Stimulated activated CD8-positive, alpha-beta memory T cell treated with anti-CD3 and anti-CD28 coated beads, Interleukin-2, amount 100 ng/mL, for 48 hours (primary cell): ENCODE measurements at regions not wholly inside any gene's neighbourhood (a gene's known extent, or its start where the extent isn't known, plus 50 kb on each side); places are given as distances from the start of the nearest gene placed in this dataset.
"Not testable (repeated sequence)": the region's sequence is repeated elsewhere in the genome, so short reads cannot be mapped to it uniquely, and the experiment has no call there.

ENCODE experiments used
- DNase-seq, 2 donors: peaks; one replicate each; pipeline ENCODE4 v3.0.0-alpha.2; 2020; ENCODE audit warnings: low read depth in 2 of 2

- DNase-seq: no peak
These were observed 55.4 kb upstream of the GRPR start for GRCh38 chrX:16067886-16068515.

- no peak for DNase-seq
These were observed 59.4 kb upstream of the GRPR start for GRCh38 chrX:16063921-16064320.

GRCh38 chrX:16063141-16063540, 60.2 kb upstream of the GRPR start:
- no peak for DNase-seq

- no peak for DNase-seq
These were observed 62.1 kb upstream of the GRPR start for GRCh38 chrX:16061296-16061695.

- DNase-seq: no peak
These were observed 63.1 kb upstream of the GRPR start for GRCh38 chrX:16060252-16060651.

GRCh38 chrX:16049126-16049525, 74.2 kb upstream of the GRPR start:
- not testable (repeated sequence) for DNase-seq

- no peak for DNase-seq
These were observed 80.4 kb upstream of the GRPR start for GRCh38 chrX:16042980-16043379.

GRCh38 chrX:16039834-16040233, 83.5 kb upstream of the GRPR start:
- DNase-seq: no peak

GRCh38 chrX:16039363-16039762, 84.0 kb upstream of the GRPR start:
- DNase-seq: no peak

- DNase-seq: no peak
These were observed 90.0 kb upstream of the GRPR start for GRCh38 chrX:16033331-16033730.

GRCh38 chrX:16028576-16028975, 94.8 kb upstream of the GRPR start:
- DNase-seq: no peak

- no peak for DNase-seq
These were observed 99.3 kb upstream of the GRPR start for GRCh38 chrX:16023790-16024734.

GRCh38 chrX:16022580-16023200, 100.7 kb upstream of the GRPR start:
- DNase-seq: no peak

- DNase-seq: no peak
These were observed 105.1 kb upstream of the GRPR start for GRCh38 chrX:16018291-16018690.

- no peak for DNase-seq
These were observed 109.2 kb upstream of the GRPR start for GRCh38 chrX:16014171-16014570.

GRCh38 chrX:16012250-16012649, 111.1 kb upstream of the GRPR start:
- DNase-seq: no peak

- DNase-seq: no peak
These were observed 117.4 kb upstream of the GRPR start for GRCh38 chrX:16005917-16006316.

- no peak for DNase-seq
These were observed 121.2 kb upstream of the GRPR start for GRCh38 chrX:16002185-16002584.

- DNase-seq: no peak
These were observed 125.0 kb upstream of the GRPR start for GRCh38 chrX:15998350-15998749.

GRCh38 chrX:15989716-15990115, 133.6 kb upstream of the GRPR start:
- no peak for DNase-seq

- no peak for DNase-seq
These were observed 134.3 kb upstream of the AP1S2 start for GRCh38 chrX:15988661-15989603.

GRCh38 chrX:15985937-15986336, 131.3 kb upstream of the AP1S2 start:
- peak; percentile 2 to 7 for DNase-seq
